Astrocyte of the spinal cord (primary cell): ENCODE measurements at regions not wholly inside any gene's neighbourhood (a gene's known extent, or its start where the extent isn't known, plus 50 kb on each side); places are given as distances from the start of the nearest gene placed in this dataset.

ENCODE experiments used
- DNase-seq: peaks from one replicate; pipeline ENCODE4 v3.0.0; 2011; ENCODE audit warnings: low read depth, low spot score
- H3K4me3 ChIP-seq: 2 replicates; pipeline ENCODE4 v1.5.1; 2011; ENCODE audit warnings: low read depth, mild to moderate bottlenecking, low read length, moderate library complexity
- CTCF ChIP-seq: IDR thresholded peaks from 2 replicates; pipeline ENCODE4 v1.5.1; 2012; ENCODE audit warnings: low read depth, mild to moderate bottlenecking, low read length, inconsistent platforms
- in situ Hi-C: cut with HindIII; loops from 2 replicates; pipeline ENCODE4 v1.10.0; 2017; ENCODE audit warnings: low sequenced_read_pairs

- no peak for TF ChIP-seq CTCF
- H3K4me3 ChIP-seq = no peak overlapping the region
- in situ Hi-C loops = no loop called here
- DNase-seq = no peak
Observed at GRCh38 chr22:27122574-27122973, 465.2 kb downstream of the MIAT start.

GRCh38 chr22:27123880-27124279, 466.5 kb downstream of the MIAT start:
- in situ Hi-C loops = no loop called here
- DNase-seq = no peak

GRCh38 chr22:27124351-27124966, 467.1 kb downstream of the MIAT start:
- no peak for TF ChIP-seq CTCF
- no peak for DNase-seq
- in situ Hi-C loops = no loop called here
- no peak overlapping the region for H3K4me3 ChIP-seq

More at GRCh38 chr22:27123880-27124279, 466.5 kb downstream of the MIAT start:
- TF ChIP-seq CTCF = no peak
- no peak overlapping the region for H3K4me3 ChIP-seq

- TF ChIP-seq CTCF = no peak
- DNase-seq = no peak
- H3K4me3 ChIP-seq = no peak overlapping the region
- in situ Hi-C loops = no loop called here
Observed at GRCh38 chr22:27125539-27125938, 468.2 kb downstream of the MIAT start.

- DNase-seq = no peak
- TF ChIP-seq CTCF = no peak
- in situ Hi-C loops = no loop called here
- no peak overlapping the region for H3K4me3 ChIP-seq
Observed at GRCh38 chr22:27127911-27128310, 470.5 kb downstream of the MIAT start.

GRCh38 chr22:27128461-27129085, 471.2 kb downstream of the MIAT start:
- TF ChIP-seq CTCF = no peak
- in situ Hi-C loops = no loop called here
- DNase-seq = no peak
- H3K4me3 ChIP-seq = no peak overlapping the region
